GM11168 (cell line): ENCODE measurements at regions not wholly inside any gene's neighbourhood (a gene's known extent, or its start where the extent isn't known, plus 50 kb on each side); places are given as distances from the start of the nearest gene placed in this dataset.
"Not testable (repeated sequence)": the region's sequence is repeated elsewhere in the genome, so short reads cannot be mapped to it uniquely, and the experiment has no call there.

Experiments used
- in situ Hi-C: fragments of 300-500 bp; cut with MboI; formaldehyde crosslinking; loops from one replicate; pipeline ENCODE4 v1.12.0; 2022; ENCODE audit warnings: low sequenced_read_pairs; ENCODE audit not compliant: unreplicated experiment

DNA sequence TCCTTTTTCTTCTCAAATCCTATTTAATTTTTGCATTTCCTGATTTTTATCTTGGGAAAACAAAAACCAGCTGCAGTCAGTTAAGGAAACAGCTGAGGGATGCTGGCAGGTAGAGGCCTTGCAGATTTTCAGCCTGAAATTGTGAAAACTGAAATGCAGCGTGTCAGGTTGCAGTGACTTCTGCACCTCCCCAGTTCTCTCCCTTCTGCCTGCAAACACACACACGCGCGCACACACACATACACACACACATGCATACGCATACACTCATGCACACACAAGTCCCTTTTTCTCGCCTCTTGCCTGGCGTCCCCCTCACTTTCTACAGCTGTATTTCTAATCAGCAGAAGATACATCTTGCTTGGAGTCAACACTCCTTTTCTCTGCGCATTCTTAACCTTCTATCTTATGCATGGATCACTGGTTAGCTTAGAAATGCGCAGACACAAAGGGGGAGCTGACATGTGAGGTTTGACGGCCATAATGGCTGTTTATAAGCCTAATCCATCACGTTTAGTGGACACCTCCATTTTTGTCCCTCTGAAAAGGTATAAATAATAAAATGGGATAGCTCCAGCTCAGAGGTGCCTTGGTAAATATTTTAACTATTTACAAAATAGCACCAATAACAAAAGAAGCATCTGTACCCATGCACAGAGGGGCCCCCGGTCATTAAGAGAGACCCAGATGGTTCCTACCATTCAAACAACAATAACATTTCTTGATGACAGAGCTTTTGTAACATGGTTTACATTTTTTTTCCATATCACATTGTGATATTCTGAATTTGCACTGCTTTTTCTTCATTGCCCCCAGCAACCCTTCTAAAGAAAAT lies 392.1 kb upstream of the SALL1 start:
- in situ Hi-C loops: no loop called here

DNA sequence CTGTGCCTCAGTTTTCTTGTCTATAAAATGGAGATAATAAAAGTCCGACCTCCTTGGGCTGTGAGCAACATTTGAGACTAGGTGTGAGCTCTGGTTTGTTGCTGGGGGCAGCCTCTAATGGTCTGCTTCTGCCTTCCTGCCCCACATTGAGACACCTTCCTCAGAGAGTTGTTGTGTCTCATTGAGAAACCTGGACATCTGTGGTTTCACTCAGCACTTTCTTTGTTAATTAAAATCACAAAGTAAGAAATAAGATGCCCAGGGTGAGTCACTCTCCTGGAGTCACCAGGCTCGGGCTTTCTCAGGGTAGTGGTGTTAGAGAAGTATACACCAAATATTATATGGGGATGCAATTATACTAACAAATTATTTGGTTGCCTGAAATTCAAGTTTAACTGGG lies 389.2 kb upstream of the SALL1 start:
- in situ Hi-C loops: no loop called here

DNA sequence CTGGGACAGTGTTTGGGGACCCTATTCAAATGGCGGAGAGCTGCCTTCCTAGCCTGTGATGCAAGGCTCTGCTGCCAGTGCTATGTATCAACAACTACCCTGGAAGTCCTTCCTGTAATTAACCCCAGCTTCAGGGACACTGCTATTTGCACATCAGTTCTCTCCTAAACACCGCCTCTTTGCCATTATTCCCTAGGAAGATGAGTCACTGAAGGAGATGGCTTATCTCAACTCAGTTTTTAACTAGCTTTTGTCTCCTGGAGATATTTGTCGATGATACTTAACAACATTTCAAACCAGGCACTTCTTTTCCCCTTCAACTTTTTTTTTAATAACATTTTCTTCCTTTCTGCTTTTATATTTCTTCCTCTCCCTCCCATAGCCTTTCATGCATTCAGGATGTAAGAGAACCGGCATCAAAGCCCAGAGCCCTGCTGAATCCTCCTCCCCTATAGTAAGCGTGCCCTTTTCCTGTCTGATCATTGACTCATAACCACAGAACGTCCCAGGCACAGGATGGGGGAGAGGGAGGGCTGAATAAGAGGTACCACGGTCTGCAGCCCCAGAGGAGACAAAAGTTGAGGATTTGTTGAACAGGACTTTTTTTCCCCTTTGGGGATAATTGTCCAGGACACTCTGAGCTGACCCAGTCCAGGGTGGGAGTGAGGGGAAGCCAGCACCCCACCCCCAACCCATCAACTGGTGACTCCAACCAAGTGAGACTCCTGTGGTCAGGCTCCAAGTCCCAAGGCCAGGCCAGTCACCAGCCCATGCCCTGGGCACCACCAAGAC lies 387.8 kb upstream of the SALL1 start:
- in situ Hi-C loops: no loop called here

DNA sequence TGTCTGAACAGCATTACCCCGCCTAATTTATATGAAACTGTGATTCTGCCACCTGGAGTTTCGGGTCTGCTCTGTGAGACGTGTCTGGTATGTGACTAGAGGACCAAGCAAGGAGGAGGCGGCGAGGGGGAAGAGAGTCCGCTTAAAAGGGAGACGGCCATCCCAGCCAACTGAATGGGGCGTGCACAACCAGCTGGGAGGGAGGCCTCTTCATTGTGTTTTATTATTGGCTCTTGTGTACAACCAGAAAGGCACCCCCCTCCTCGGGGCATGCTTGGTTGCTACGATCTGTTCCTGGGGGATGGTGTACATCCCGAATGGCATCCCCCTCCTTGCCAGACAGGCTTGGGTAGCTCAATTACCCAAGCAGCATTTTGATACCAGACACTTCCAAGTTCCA lies 384.5 kb upstream of the SALL1 start:
- in situ Hi-C loops: no loop called here

DNA sequence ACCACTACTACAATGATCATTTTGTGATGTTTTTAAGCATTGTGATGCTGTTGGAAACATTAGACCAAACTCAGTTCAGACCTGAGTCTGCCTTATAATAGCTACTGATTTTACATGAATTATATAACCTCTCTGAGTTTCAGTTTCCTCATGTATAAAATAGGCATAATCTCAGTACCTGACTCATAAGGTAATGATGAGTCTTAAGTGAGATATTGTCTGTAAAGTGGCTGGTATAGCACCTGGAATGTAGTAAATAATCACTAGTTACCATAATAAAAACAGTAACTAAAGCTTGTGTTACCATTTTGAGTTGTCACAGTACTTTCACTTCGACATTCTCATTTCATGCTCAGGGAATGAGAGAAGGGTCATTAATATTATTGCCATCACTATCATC lies 381.5 kb upstream of the SALL1 start:
- in situ Hi-C loops: no loop called here

DNA sequence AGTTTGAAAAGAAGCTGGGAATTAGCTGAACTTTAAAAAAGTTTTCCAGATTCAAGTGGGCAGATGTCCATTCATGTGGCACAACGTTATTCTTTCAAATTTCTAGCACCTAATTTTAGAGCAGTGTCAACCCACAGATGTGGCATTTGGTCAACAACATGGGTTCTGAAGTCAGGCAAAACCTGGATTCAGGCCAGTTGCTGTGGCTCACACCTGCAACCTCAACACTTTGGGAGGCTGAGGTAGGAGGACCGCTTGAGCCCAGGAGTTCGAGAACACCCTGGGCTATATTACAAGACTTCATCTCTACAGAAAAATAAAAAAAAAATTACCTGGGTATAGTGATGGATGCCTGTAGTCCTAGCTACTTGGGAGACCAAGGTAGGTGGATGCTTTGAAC lies 380.2 kb upstream of the SALL1 start:
- in situ Hi-C loops: no loop called here

DNA sequence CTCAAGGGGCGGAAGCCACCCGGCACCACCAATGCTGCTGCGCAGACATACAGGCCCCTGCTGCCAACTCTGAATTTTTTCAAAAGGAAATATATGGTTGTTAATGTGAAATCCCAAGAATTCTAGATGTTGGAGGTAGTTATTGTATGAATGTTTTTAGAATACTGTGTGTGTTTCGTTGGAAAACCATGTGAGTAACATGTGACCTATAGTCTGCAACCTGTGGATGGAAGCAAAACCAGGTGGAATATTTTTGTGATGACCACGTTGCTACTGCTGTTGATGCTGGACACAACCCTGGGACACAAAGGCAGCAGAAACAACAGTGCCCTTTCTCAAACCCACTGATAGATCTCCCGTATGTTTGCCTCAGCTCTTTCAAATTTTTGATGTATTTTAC lies 376.3 kb upstream of the SALL1 start:
- in situ Hi-C loops: no loop called here

DNA sequence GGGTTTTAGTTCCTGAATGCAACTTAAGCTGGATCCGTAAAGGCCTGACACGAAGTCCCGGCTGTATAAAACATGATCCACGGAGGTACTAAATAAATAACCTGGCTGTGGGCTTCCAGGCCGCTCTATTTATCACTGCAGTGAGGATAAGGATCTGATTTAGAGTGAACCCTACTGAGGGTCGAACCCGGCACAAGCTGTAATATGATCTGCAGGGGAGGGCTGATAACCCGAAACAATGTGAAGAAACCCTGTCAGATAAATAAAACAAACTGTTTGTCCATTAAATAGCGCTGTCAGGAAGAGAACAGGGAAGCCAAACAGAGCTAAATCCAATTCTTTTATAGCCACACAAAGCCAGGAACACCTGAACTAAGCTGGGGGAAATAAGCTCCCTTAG lies 375.6 kb upstream of the SALL1 start:
- in situ Hi-C loops: no loop called here

DNA sequence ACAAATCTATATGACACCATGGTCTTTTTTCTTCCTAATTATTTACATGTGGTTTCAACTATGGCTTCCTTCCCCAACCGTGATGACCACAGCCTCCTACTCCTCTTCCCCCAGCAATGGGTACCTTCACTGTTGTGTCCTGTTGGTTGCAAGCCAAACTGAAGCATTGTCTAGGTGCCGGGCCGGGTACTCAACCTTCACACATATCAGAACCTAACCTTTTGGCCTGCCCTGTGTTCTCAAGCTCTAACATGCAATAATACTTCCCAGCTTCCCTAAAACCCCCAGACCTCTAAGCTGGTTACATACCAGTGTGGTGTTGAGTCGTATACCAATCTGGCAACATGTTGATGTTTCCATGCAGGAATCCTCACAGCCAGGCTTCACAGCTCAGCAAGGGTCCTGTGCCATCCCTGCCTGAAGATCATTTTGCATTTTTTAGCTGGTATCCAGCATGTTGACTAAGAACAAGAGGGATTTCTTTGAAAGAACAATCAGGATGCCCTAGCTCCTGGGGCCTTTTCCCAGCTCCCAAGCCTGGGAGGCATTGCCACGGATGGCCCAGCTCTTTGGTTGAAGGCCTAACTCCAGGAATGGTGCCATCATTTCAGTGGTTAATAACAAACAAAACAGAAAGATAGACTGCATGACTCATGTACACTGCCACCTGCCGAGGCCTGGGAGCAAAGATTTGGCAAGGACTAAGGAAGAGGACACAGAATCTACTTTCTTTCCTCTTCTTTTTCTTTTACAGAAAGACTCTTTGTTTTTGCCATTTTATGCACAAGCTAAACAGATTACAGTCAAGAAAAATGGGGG lies 373.7 kb upstream of the SALL1 start:
- in situ Hi-C loops: no loop called here

DNA sequence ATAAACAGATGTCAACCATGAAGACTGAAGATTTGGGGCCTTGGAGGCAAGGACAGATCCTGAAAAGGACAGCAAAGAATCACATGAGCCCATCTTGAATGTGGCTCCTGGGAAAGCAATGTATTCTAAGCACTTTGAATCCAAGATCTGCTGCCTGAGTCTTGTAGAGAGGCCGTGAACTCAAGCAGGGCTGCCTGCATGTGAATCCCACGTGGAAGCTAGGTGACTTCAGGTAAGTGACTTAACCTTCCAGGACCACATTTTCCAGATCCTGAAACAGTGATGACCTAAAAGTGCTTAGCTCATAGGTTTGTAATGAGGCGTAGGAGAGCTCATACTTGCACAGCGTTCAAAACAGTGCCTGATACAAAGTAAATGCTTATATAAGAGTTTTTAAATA lies 373.0 kb upstream of the SALL1 start:
- in situ Hi-C loops: no loop called here

DNA sequence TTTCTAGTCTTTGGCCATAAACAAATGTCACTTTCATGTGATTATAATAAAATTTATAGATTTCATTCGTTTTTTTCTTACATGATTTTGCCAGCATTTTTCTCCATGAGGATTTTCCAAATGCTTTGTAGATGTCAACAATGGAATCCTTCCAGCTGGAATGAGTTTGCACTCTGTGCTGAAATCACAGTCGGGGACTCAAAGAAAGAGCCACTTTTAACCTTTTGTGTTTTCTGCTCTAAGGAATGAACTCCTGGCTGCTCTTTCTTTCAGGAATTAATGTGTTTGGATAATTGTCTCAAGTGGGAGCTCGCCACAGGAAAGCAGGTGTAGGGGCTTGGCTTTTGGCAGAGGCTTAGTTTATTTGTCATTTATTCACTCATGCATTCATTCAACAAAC lies 372.3 kb upstream of the SALL1 start:
- in situ Hi-C loops: no loop called here

DNA sequence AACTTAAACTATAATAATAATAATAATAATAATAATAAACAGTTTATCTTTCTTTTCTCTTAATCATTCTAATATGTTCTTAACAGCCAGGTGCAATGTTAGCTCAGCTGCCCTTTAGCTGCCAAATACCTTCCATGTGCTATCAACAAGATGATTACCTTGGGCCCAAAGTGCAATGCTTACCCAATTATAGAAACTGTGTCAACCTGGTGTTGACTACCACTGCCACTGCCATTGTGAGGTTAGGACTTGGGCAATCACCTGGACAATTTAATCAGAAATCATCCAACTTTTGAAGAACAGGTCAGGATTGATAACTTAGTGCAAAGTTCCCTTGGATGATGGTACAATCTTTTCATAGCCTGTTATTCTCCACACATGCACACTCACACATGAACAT lies 371.8 kb upstream of the SALL1 start:
- in situ Hi-C loops: no loop called here

DNA sequence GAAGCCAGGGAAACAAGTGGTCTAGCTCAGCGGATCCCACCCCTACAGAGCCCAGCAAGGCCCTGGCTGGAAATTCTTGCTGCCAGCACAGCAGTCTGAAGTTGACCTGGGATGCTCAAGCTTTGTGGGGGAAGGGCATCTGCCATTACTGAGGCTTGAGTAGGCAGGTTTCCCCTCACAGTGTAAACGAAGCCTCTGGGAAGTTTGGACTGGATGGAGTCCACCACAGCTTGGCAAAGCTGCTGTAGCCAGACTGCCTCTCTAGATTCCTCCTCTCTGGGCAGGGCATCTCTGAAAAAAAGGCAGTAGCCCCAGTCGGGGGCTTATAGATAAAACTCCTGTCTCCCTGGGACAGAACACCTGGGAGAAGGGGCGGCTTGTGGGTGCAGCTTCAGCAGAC lies 365.9 kb upstream of the SALL1 start:
- in situ Hi-C loops: not testable (repeated sequence)

DNA sequence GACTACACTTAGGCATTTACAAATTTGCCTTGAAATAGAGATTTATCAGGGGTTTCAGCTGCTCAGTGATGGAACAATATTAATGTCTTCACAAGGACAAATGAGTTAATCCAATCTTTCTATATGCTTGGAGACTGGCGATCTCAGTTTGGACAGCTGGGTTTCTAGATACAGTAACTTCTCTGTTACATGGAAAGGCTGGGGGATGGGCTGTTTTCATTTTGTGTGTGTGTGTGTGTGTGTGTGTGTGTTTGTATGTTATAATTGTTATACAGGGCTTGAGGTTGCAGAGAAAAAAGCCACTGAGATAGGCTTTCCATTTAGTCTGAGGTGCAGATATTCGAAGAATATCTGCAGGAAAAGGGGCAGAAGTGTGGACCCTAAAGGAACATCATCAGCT lies 359.3 kb upstream of the SALL1 start:
- in situ Hi-C loops: no loop called here

DNA sequence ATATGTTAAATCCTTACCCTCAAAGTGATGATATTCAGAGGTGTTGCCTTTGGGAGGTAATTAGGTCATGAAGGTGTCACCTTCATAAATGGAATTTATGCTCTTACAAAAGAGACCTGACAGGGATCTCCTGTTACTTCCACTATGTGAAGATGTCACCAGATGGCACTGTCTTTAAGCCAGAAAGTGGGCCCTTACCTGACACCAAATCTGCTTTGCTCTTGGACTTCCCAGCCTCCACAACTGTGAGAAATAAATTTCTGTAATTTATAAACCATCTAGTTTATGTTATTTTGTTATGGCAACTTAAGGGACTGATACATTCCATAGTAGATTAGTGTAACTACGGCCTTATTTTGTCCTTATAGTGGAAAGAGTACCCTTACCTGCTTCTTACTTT lies 358.3 kb upstream of the SALL1 start:
- in situ Hi-C loops: no loop called here

DNA sequence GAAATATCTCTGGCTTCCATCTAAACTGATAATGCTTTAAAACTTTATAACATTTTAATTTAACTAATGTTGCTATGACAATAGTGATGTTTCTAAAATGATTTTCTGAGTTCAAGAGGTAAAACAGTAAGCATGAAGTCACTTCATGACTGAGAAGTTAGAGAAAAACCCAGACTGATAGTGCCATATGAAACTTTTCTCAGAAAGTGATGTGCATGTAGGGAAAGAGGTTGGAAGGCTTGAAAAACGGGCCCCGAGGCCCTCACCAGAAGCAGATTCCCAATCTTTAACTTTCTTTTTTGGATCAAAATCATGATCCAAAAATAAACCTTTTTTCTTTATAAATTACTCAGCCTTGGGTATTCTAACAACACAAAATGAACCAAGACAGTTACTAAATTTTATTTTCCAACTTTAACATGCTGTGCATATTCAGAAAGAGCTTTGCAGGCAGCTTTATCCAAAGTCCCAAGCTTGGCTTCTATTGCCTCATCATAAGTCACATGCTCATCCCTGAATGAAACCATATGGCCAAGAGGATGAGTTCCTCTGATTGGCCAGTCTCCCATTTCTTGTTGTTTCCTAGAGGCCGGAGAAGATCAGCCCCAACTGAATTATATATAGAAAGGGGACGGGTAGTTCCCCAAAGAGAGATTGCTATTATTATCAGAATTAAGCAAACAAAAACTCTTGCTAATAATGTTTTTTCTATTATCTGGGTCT lies 357.6 kb upstream of the SALL1 start:
- in situ Hi-C loops: no loop called here

DNA sequence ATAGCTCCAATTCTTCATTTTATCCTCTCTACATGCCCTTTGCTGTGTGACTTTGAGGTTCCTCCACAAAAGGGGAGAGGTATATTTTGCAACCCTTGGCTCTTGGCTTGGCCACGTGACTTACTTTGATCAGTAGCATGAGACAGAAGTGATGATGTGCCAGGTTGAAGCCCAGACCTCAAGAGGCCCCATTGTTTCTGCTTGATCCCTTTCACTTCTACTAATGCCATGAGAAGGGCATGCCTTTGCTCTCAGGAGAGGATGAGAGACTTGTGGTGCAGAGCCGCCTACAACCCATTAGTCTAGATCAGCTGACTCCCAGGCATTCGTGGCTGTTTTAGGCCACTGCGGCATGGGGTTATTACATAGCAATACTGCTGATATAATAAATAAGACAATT lies 356.2 kb upstream of the SALL1 start:
- in situ Hi-C loops: no loop called here

DNA sequence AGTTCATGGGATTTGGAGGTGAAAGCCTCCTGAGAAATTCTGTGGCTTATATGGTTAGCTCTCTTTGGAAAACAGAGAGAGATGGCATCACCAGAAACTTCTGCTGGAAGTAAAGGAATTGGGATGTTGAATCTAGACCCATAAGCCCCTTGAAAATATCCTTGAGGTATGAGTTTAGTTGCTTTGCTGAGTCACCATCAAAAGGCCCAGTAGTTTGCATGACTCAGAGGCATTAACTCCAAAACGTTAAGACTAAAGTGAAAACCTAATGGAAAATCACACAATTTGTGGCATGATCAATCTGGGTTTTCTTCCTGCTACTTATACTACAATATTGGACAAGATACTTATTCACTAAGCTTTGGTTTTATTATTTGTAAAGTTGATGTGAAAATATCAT lies 349.2 kb upstream of the SALL1 start:
- in situ Hi-C loops: no loop called here

DNA sequence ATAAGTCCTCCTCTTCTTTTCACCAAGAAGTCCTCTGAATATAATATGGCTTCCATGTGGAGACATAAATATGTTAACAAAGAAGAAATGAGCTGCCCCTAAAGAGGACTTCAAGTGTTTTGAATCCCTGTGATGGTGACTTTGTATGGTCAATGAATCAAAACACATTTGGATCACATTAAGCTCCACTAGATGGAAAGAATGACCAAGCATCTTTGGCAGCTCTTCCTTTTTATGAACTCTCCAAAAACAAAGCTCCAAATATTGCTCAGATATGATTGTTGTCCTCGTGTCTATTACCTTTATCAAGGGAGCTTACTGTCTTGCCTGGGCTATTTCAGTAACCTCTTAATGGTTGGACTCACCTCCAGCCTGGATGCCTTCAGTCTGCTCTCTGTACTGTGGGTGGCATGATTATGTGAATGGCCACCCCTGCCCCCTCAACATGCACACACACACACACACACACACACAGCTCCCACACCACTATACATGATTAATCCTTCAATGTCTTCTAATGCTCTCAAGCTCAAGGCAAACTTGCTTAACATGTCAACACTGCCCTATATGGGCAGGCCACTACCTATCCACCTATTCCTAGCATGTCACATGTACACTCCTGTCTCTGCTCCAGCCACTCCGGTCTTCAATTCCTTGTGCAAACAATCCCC lies 346.6 kb upstream of the SALL1 start:
- in situ Hi-C loops: no loop called here

DNA sequence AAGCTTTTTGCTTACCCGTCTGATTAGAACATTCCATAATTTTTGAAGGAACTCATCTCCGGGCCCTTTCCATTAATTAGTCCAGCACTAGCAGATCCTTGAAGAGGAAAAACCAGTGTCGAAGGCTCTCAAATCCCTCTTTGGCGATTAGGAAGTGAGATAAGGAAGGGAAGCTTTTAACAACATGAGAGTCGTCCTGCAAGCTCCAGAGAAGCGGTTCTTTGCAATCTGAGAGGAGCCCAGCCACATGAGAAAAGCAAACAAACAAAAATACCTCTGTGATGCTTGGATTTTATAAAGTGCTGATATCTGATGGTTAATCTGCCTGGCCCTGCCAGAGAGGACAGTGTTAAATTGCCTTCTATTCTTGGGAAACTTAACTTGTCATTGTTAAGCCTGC lies 339.8 kb upstream of the SALL1 start:
- in situ Hi-C loops: no loop called here
